GM12864 (cell line): ENCODE measurements at regions not wholly inside any gene's neighbourhood (a gene's known extent, or its start where the extent isn't known, plus 50 kb on each side); places are given as distances from the start of the nearest gene placed in this dataset.

Experiments
- DNase-seq: peaks from one replicate; pipeline ENCODE4 v3.0.0-alpha.2; 2011; ENCODE audit warnings: low read depth
- H3K4me3 ChIP-seq: 2 replicates; pipeline ENCODE4 v1.5.1; 2011; ENCODE audit warnings: mild to moderate bottlenecking, low read depth, low read length, control low read depth
- TF ChIP-seq, protein P1 (sequence below): IDR thresholded peaks from 2 replicates; pipeline ENCODE4 v1.5.1; 2011; ENCODE audit warnings: low read depth, mild to moderate bottlenecking, moderate library complexity, low read length, control low read depth, inconsistent platforms; ENCODE audit errors: missing control alignments

DNA sequence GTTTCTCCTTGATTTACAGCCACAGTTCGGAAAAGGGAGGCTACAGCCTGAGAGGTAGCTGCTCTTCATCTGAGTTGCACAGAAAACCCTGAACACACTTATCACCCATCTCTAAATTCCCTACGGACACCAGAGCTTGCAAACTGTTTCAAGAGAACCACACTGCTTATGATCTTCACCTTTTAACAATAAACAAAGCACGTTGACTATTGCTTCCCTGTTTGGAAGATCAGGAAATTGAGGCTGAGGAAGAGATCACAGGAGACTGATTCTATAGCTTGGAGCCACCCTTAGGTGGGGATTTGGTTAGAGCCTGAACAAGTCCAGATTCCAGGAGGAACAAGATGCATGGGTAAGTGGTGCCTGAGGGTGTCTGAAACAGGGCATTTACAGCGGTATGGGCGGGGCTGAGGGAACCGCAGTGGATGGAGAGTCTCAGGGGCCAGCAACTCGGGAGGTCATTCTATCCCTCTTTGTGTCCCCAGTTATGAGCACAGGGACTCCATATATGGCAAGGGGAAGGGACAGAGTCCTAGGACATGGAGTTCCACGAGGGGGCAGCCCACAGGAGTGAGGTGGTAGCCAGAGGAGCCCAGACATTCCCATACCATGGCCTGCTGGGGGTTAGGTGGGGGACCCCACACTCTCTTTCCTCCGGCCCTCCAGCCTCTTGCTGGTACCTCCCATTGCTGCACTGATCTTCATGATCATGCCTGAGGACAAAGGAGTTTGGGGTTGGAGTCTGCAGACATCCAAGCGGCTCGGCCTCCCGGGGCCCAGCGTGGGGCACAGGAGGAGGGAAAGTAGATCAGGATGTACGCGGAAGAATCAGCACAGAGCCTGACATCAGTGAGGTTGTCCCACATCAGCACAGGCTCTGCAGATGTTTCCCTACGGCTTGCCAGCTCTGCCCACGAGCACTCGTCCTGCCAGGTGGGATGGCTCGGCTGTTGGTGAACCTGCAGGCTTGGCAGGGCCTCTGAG, 162.3 kb upstream of the ZNF536 start:
- TF ChIP-seq, protein P1, sequence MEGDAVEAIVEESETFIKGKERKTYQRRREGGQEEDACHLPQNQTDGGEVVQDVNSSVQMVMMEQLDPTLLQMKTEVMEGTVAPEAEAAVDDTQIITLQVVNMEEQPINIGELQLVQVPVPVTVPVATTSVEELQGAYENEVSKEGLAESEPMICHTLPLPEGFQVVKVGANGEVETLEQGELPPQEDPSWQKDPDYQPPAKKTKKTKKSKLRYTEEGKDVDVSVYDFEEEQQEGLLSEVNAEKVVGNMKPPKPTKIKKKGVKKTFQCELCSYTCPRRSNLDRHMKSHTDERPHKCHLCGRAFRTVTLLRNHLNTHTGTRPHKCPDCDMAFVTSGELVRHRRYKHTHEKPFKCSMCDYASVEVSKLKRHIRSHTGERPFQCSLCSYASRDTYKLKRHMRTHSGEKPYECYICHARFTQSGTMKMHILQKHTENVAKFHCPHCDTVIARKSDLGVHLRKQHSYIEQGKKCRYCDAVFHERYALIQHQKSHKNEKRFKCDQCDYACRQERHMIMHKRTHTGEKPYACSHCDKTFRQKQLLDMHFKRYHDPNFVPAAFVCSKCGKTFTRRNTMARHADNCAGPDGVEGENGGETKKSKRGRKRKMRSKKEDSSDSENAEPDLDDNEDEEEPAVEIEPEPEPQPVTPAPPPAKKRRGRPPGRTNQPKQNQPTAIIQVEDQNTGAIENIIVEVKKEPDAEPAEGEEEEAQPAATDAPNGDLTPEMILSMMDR: no peak
- no peak for DNase-seq
- no peak overlapping the region for H3K4me3 ChIP-seq

DNA sequence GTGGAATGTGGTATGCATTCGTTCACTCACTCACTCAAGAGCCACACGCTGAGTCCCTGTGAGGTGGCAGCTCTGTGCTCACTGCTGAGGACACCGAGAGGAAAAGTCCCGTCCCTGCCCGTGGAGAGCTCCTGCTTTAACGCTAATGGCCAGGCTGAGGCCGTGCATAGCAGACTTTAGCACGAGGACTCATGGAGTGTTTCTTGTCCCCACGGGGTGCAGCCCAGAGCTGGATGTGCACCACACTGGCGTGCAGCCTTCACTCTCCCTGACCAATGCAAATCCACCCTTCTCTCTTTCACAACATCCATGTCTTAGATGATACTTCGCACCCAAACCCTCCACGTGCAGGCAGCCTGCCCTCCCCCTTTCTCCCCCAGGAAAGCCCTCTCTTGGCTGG, 159.6 kb upstream of the ZNF536 start:
- DNase-seq: no peak
- TF ChIP-seq, protein P1: no peak

DNA sequence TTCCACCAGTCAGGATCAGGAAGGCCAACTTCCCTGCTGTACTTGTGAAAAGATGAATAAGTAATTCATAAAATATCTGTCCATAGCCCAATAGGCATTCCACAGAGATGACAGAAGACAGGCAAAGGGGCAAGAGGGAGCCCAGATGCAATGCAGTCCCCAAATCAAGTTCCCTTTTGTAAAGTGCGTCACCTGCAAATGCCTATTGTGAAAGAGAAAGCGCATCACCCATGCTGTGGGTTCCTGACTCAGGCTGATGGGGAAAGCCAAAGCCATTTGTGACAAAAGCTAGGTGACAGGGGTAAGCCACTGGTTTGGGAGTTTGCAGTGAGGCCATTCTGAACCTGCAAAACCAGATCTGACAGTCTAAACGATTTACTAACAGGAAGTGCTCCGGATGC, 157.5 kb upstream of the ZNF536 start:
- no peak for DNase-seq
- TF ChIP-seq, protein P1: no peak
- H3K4me3 ChIP-seq: no peak overlapping the region

More for the DNA sequence above, 159.6 kb upstream of the ZNF536 start:
- H3K4me3 ChIP-seq: no peak overlapping the region

DNA sequence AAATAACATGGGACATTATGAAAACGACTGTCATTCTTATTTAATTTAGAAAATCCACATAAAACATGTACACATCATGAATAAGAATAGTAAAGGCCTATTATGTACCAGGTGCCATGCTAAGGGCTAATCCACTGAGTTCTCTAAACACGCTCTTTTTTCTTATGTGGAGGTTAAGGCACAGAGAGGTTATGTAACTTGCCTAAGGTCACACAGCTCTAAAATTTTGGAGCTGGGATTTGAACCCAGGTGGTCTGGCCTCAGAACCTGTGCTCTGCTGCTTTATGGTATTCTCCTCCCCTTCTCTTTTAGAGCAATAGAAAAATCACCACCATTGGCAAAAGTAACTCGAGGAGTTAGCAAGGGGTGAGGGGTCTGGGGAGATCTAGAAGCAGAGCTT, 156.9 kb upstream of the ZNF536 start:
- no peak overlapping the region for H3K4me3 ChIP-seq
- DNase-seq: no peak
- TF ChIP-seq, protein P1: no peak

DNA sequence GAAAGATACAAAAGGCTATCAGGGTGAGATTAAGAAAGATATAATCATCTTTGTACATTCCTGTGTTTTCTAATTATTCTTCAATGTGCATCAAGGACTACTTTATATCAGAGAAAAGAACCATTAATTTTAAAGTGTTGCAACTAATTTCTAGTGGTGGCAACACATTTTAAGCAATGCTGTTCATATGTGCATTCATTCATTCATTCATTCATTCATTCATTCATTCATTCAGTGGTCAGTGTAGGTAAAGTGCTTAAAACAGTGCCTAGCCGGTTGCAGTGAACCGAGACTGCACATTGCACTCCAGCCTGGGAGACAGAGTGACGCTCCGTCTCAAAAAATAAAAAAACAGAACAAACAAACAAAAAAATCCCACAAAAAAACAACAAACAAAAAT, 155.7 kb upstream of the ZNF536 start:
- TF ChIP-seq, protein P1: no peak
- DNase-seq: no peak
- no peak overlapping the region for H3K4me3 ChIP-seq

DNA sequence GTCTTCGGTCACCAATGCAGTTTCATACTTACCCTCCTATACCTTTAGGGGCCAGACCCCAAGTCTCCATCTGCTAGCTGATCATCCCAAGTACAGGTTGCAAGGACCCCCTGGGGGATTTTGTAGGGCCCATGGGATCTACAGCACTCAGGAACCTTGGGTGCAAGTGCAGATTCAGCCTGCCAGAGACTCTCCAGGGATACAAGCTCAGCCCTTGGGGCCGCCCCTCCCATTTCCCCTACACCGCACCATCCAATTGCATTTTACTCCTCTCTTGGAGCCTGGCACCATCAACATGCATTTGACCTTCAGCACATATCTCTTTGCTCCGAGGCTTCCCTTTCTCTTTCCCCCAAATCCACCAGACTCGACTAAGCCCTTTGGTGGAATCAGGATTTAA, 154.7 kb upstream of the ZNF536 start:
- TF ChIP-seq, protein P1: no peak
- H3K4me3 ChIP-seq: no peak overlapping the region
- no peak for DNase-seq
